Posterior cingulate gyrus (tissue), 11 donors: ENCODE measurements at regions not wholly inside any gene's neighbourhood (a gene's known extent, or its start where the extent isn't known, plus 50 kb on each side); places are given as distances from the start of the nearest gene placed in this dataset.

Experiments used
- DNase-seq, 10 donors: peaks; one replicate each; pipeline versions ENCODE4 v3.0.0 to v3.0.0-alpha.2; 2020 to 2021; ENCODE audit warnings: mixed read lengths in 3 of 10
- intact Hi-C: fragments of 100-400 bp; cut with DNase I; formaldehyde crosslinking; loops from one replicate; pipeline ENCODE4 v1.15.1; 2023

- intact Hi-C loops, result loop anchor here (1.0 kb wide), 1 partner anchor 55 kb away; no protein-coding TSS in a partner anchor
- DNase-seq, result peak in 1 of 10 donors; percentile 81
These were observed 57.0 kb upstream of the LMX1B start for GRCh38 chr9:126556560-126557250.

- peak in 9 of 10 donors; percentile 20 to 93 (median 67) for DNase-seq
- intact Hi-C loops, result loop anchor here (2.0 kb wide), 1 partner anchor 1149 kb away; no protein-coding TSS in a partner anchor
These were observed 55.6 kb upstream of the LMX1B start for GRCh38 chr9:126558051-126558665.

- intact Hi-C loops, result loop anchor here (2.0 kb wide), 1 partner anchor 1150 kb away; no protein-coding TSS in a partner anchor
- no peak for DNase-seq
These were observed 54.4 kb upstream of the LMX1B start for GRCh38 chr9:126559296-126559695.

- DNase-seq, result peak in 1 of 10 donors; percentile 9
- intact Hi-C loops, result no loop called here
These were observed 52.1 kb upstream of the LMX1B start for GRCh38 chr9:126561582-126561981.

GRCh38 chr9:126563556-126563955 is 50.2 kb upstream of the LMX1B start:
- peak in 1 of 10 donors; percentile 64 for DNase-seq
- intact Hi-C loops, result no loop called here
